Testis (tissue), 2 donors: ENCODE measurements at regions not wholly inside any gene's neighbourhood (a gene's known extent, or its start where the extent isn't known, plus 50 kb on each side); places are given as distances from the start of the nearest gene placed in this dataset.

Experiments
- DNase-seq: peaks from one replicate; pipeline ENCODE4 v3.0.0-alpha.2; 2019
- H3K27ac ChIP-seq, 2 donors: fragments of 200-600 bp; sonication (generic); one replicate each; pipeline ENCODE4 v1.5.1; 2019
- H3K27me3 ChIP-seq: fragments of 200-600 bp; sonication (generic); one replicate; pipeline ENCODE4 v1.5.1; 2019
- H3K36me3 ChIP-seq: fragments of 200-600 bp; sonication (generic); one replicate; pipeline ENCODE4 v1.5.1; 2017; ENCODE audit warnings: low read depth; ENCODE audit errors: missing control alignments
- H3K4me1 ChIP-seq: fragments of 200-600 bp; sonication (generic); one replicate; pipeline ENCODE4 v1.5.1; 2019
- H3K4me3 ChIP-seq, 2 donors: fragments of 200-600 bp; sonication (generic); one replicate each; pipeline ENCODE4 v1.5.1; 2017 to 2019
- H3K9me3 ChIP-seq: fragments of 200-600 bp; sonication (generic); one replicate; pipeline ENCODE4 v1.5.1; 2017
- CTCF ChIP-seq, 3 experiments: fragments of 450-650 bp in 2 of 3; fragments of 200-600 bp in 1 of 3; sonication (generic) in 1 of 3; IDR thresholded peaks; one replicate each; pipeline ENCODE4 v1.5.1; 2016 to 2019; ENCODE audit warnings: antibody characterized with exemption in 3 of 3, mild to moderate bottlenecking in 2 of 3, moderate library complexity in 1 of 3
- POLR2A ChIP-seq: fragments of 450-650 bp; IDR thresholded peaks from one replicate; pipeline ENCODE4 v1.6.1; 2017; ENCODE audit warnings: antibody characterized with exemption, mild to moderate bottlenecking, moderate library complexity
- WGBS, 2 donors: methylation state at CpG; one replicate each; pipeline ENCODE4 v1.1.5; 2018; 5-methylcytosine and 5-hydroxymethylcytosine counted together
- intact Hi-C: fragments of 100-400 bp; cut with DNase I; formaldehyde crosslinking; loops from one replicate; pipeline ENCODE4 v1.15.1; 2023; ENCODE audit warnings: low total_unique reads

DNA sequence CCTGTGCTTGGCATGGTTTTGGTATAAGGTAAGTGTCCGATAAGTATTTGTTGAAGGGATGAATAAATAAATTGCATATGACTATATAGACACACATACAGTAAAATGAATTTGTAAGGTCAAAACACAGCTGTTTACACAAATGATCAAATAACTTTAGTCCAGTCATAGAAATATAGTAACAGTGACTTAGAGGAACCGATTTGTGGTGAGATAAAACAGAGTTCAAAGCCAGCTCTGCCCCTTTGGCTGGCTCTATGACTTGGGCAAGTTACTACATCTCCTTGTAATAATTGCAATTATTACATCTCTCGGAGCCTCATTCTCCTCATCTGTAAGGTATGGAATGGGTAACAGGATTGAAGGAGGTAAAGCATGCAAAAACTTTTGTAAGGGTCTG lies 384.0 kb downstream of the PLK2 start:
- Histone ChIP-seq H3K4me3 (no peak overlapping the region), H3K36me3 (no peaks in the 10 kb centered on the region), H3K27ac (no peak overlapping the region), H3K27me3 (no peaks in the 10 kb centered on the region), H3K4me1 (no peaks in the 10 kb centered on the region), H3K9me3 (no peaks in the 10 kb centered on the region)
- 90 to 91% methylated on average over 3 of the region's 3 CpGs for WGBS, 2 donors
- no peak for DNase-seq
- intact Hi-C loops, result no loop called here
- TF ChIP-seq CTCF (IDR thresholded peaks at IDR 0.05) (no peak), POLR2A (no peak)

DNA sequence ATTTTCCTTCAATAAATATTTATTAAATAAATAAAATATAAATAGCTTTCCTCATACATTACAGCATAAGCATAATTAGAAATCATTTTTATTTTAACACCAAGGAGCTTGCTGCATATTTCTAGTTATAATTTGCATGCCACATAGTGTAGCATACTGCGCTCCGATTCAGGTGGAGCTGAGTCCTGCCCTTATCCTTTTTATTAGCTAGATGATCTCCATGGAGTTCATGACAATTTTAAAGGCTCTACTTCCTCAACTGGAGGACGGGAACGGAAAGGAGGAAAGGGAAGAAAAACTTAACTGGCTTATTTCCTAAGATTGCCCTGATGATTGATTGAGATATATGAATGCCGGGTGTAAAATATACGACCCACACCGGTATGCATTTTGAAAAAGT lies 385.2 kb downstream of the PLK2 start:
- no peak overlapping the region for H3K27ac ChIP-seq
- H3K4me1 ChIP-seq, result no peaks in the 10 kb centered on the region
- H3K9me3 ChIP-seq, result no peaks in the 10 kb centered on the region
- no peaks in the 10 kb centered on the region for H3K36me3 ChIP-seq
- H3K27me3 ChIP-seq, result no peaks in the 10 kb centered on the region
- no peak for DNase-seq
- TF ChIP-seq POLR2A (no peak), CTCF (IDR thresholded peaks at IDR 0.05) (no peak)
- WGBS, 2 donors, result 85 to 87% methylated on average over 7 of the region's 7 CpGs
- H3K4me3 ChIP-seq, result no peak overlapping the region
- intact Hi-C loops, result no loop called here

- 76 to 77% methylated on average over 4 of the region's 4 CpGs for WGBS, 2 donors
- no peak overlapping the region for H3K27ac ChIP-seq
- TF ChIP-seq POLR2A, result no peak
- DNase-seq, result no peak
- H3K4me1 ChIP-seq, result no peaks in the 10 kb centered on the region
- no peaks in the 10 kb centered on the region for H3K36me3 ChIP-seq
- no peaks in the 10 kb centered on the region for H3K9me3 ChIP-seq
- H3K27me3 ChIP-seq, result no peaks in the 10 kb centered on the region
- no peak overlapping the region for H3K4me3 ChIP-seq
- intact Hi-C loops, result no loop called here
Measured at GRCh38 chr5:58074222-58074621, 385.7 kb downstream of the PLK2 start.

DNA sequence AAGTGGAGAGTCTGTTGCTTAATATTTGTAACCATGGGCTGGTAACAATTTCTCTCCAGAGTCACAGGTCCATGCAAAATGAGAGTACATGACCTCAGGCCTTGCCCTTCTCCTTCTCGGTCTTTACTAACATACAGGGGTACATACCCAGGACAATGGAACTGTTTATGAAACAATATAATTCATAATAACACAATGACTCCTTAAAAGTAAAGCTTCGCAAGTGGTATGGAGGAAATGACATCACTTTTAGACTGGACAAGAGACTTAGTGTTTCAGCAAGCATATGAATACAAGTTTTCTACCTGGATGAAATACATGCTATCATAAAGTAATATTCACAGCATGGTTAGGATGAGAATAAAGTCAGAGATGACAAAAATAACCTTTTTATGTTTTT lies 386.6 kb downstream of the PLK2 start:
- WGBS, 2 donors, result 77 to 86% methylated on average over 2 of the region's 2 CpGs

GRCh38 chr5:58072300-58072965 lies 387.5 kb downstream of the PLK2 start:
- TF ChIP-seq CTCF (IDR thresholded peaks at IDR 0.05), result no peak
- TF ChIP-seq POLR2A, result no peak
- H3K4me1 ChIP-seq, result no peaks in the 10 kb centered on the region
- DNase-seq, result no peak
- no peaks in the 10 kb centered on the region for H3K9me3 ChIP-seq
- intact Hi-C loops, result no loop called here
- WGBS, 2 donors, result 44 to 49% methylated on average over 6 of the region's 6 CpGs
- H3K4me3 ChIP-seq, result no peak overlapping the region
- no peaks in the 10 kb centered on the region for H3K36me3 ChIP-seq
- H3K27ac ChIP-seq, result peak overlapping the region in 1 of 2 donors; percentile 12
- no peaks in the 10 kb centered on the region for H3K27me3 ChIP-seq

More for the DNA sequence above, 386.6 kb downstream of the PLK2 start:
- no peak for DNase-seq
- no peaks in the 10 kb centered on the region for H3K27me3 ChIP-seq
- H3K4me3 ChIP-seq, result no peak overlapping the region
- TF ChIP-seq CTCF (IDR thresholded peaks at IDR 0.05) (no peak), POLR2A (no peak)
- no peaks in the 10 kb centered on the region for H3K36me3 ChIP-seq
- H3K4me1 ChIP-seq, result no peaks in the 10 kb centered on the region
- H3K27ac ChIP-seq, result no peak overlapping the region
- no peaks in the 10 kb centered on the region for H3K9me3 ChIP-seq
- intact Hi-C loops, result no loop called here
